IMR-90 (cell line): ENCODE measurements at regions not wholly inside any gene's neighbourhood (a gene's known extent, or its start where the extent isn't known, plus 50 kb on each side); places are given as distances from the start of the nearest gene placed in this dataset.

Experiments used
- ATAC-seq: fragments of 200-7000 bp; cut with Tn5 transposase; 2 replicates; pipeline ENCODE4 v1.9.1; 2020; ENCODE audit warnings: low read depth, mild to moderate bottlenecking, moderate library complexity
- BruUV-seq: library from RNA; stranded (reverse); fragments of 400-500 nt; replicated peaks from 2 replicates; lab custom pipeline; 2021; lab: Mats Ljungman, UMichigan
- CTCF ChIA-PET: fragments of 300-600 bp; formaldehyde crosslinking; extraction: SDS; loops from one replicate; lab custom pipeline; 2021; ENCODE audit warnings: antibody characterized with exemption; lab: Yijun Ruan, JAX
- POLR2A ChIA-PET: fragments of 300-600 bp; sonication (Branson Sonifier 250); formaldehyde crosslinking; loops from one replicate; lab custom pipeline; 2022; ENCODE audit warnings: antibody characterized with exemption; ENCODE audit not compliant: unreplicated experiment; lab: Charles Lee
- DNase-seq: peaks from one replicate; pipeline ENCODE4 v3.0.0; 2013
- H2AFZ ChIP-seq: replicated peaks from 2 replicates; pipeline ENCODE3; 2013; ENCODE audit warnings: low read length, mild to moderate bottlenecking; ENCODE audit not compliant: poor library complexity
- H2AK5ac ChIP-seq: 2 replicates; pipeline ENCODE4 v1.6.1; 2013; ENCODE audit warnings: low read depth, low read length, inconsistent platforms
- H2AK9ac ChIP-seq: replicated peaks from 2 replicates; pipeline ENCODE3; 2013; ENCODE audit warnings: mild to moderate bottlenecking, low read depth, low read length, moderate library complexity; ENCODE audit not compliant: poor library complexity
- H2BK120ac ChIP-seq: 2 replicates; pipeline ENCODE4 v1.6.1; 2013; ENCODE audit warnings: low read depth, low read length, inconsistent platforms
- H2BK15ac ChIP-seq: 3 replicates; pipeline ENCODE4 v1.6.1; 2013; ENCODE audit warnings: low read depth, low read length, inconsistent platforms
- H2BK20ac ChIP-seq: 2 replicates; pipeline ENCODE4 v1.6.1; 2013; ENCODE audit warnings: low read depth, mild to moderate bottlenecking, inconsistent platforms, low read length, moderate library complexity
- H2BK5ac ChIP-seq: 2 replicates; pipeline ENCODE4 v1.6.1; 2013; ENCODE audit warnings: mild to moderate bottlenecking, low read depth, low read length, inconsistent platforms; ENCODE audit not compliant: poor library complexity, severe bottlenecking
- H3K14ac ChIP-seq: replicated peaks from 2 replicates; pipeline ENCODE4 v1.6.1; 2013; ENCODE audit warnings: low read depth, low read length, inconsistent platforms
- H3K18ac ChIP-seq: 2 replicates; pipeline ENCODE4 v1.6.1; 2013; ENCODE audit warnings: low read depth, low read length, control low read depth
- H3K23ac ChIP-seq: 2 replicates; pipeline ENCODE4 v1.6.1; 2013; ENCODE audit warnings: low read depth, low read length, inconsistent platforms
- H3K27ac ChIP-seq: 2 replicates; pipeline ENCODE4 v1.5.1; 2013; ENCODE audit warnings: mild to moderate bottlenecking, control low read depth, low read length; ENCODE audit not compliant: insufficient read depth
- H3K27me3 ChIP-seq: 2 replicates; pipeline ENCODE4 v1.6.1; 2013; ENCODE audit warnings: low read length; ENCODE audit not compliant: control insufficient read depth, insufficient read depth
- H3K36me3 ChIP-seq: 2 replicates; pipeline ENCODE4 v1.6.1; 2013; ENCODE audit warnings: low read length, mixed read lengths; ENCODE audit not compliant: control insufficient read depth, insufficient read depth
- H3K4ac ChIP-seq: 2 replicates; pipeline ENCODE4 v1.6.1; 2013; ENCODE audit warnings: low read depth, low read length, inconsistent platforms
- H3K4me1 ChIP-seq: 2 replicates; pipeline ENCODE4 v1.6.1; 2013; ENCODE audit warnings: low read length, mixed read lengths; ENCODE audit not compliant: control insufficient read depth, insufficient read depth
- H3K4me2 ChIP-seq: 2 replicates; pipeline ENCODE4 v1.6.1; 2013; ENCODE audit warnings: low read depth, mild to moderate bottlenecking, control low read depth, low read length, moderate library complexity
- H3K4me3 ChIP-seq: 2 replicates; pipeline ENCODE4 v1.5.1; 2013; ENCODE audit warnings: low read depth, mild to moderate bottlenecking, control low read depth, low read length, moderate library complexity; ENCODE audit not compliant: insufficient read depth
- H3K56ac ChIP-seq: 2 replicates; pipeline ENCODE4 v1.6.1; 2013; ENCODE audit warnings: low read length, inconsistent platforms; ENCODE audit not compliant: insufficient read depth; ENCODE audit errors: extremely low read depth
- H3K79me1 ChIP-seq, 2 experiments: 2 replicates each; pipeline ENCODE4 v1.6.1; 2013; ENCODE audit warnings: low read length in 2 of 2, inconsistent platforms in 1 of 2, low read depth in 1 of 2
- H3K9ac ChIP-seq: 2 replicates; pipeline ENCODE4 v1.6.1; 2013; ENCODE audit warnings: low read depth, low read length, control low read depth
- H3K9me1 ChIP-seq: 2 replicates; pipeline ENCODE4 v1.6.1; 2013; ENCODE audit warnings: low read length, inconsistent platforms; ENCODE audit not compliant: insufficient read depth
- H3K9me3 ChIP-seq: 2 replicates; pipeline ENCODE4 v1.6.1; 2013; ENCODE audit warnings: low read length; ENCODE audit not compliant: control insufficient read depth, insufficient read depth
- H4K20me1 ChIP-seq: 2 replicates; pipeline ENCODE4 v1.6.1; 2013; ENCODE audit warnings: low read length, inconsistent platforms; ENCODE audit not compliant: insufficient read depth
- H4K5ac ChIP-seq: 2 replicates; pipeline ENCODE4 v1.6.1; 2013; ENCODE audit warnings: mild to moderate bottlenecking, low read depth, low read length, control low read depth
- H4K8ac ChIP-seq, 2 experiments: 2 replicates each; pipeline ENCODE4 v1.6.1; 2013; ENCODE audit warnings: low read depth in 2 of 2, low read length in 2 of 2, control low read depth in 1 of 2, inconsistent platforms in 1 of 2
- H4K91ac ChIP-seq: 2 replicates; pipeline ENCODE4 v1.6.1; 2013; ENCODE audit warnings: low read depth, low read length, inconsistent platforms; ENCODE audit not compliant: insufficient read depth
- MAFK ChIP-seq: IDR thresholded peaks from 2 replicates; pipeline ENCODE4 v1.6.1; 2012; ENCODE audit warnings: low read depth, low read length, improper control_type of control experiment
- MXI1 ChIP-seq: IDR thresholded peaks from 2 replicates; pipeline ENCODE4 v1.6.1; 2012; ENCODE audit warnings: low read depth, mild to moderate bottlenecking, low read length, moderate library complexity, borderline replicate concordance
- NFE2L2 ChIP-seq: fragments of 150-350 bp; IDR thresholded peaks from 2 replicates; pipeline ENCODE4 v1.6.1; 2016; ENCODE audit warnings: low read depth, mild to moderate bottlenecking, low read length
- POLR2A ChIP-seq: IDR thresholded peaks from 2 replicates; pipeline ENCODE4 v1.6.1; 2012; ENCODE audit warnings: mild to moderate bottlenecking, low read depth, low read length
- RCOR1 ChIP-seq: IDR thresholded peaks from 2 replicates; pipeline ENCODE4 v1.6.1; 2012; ENCODE audit warnings: mild to moderate bottlenecking, low read length, improper control_type of control experiment; ENCODE audit not compliant: insufficient replicate concordance
- dilution Hi-C: fragments of 300-500 bp; cut with HindIII; formaldehyde crosslinking; loops from one replicate; pipeline ENCODE4 v1.14.3; 2018; ENCODE audit warnings: low sequenced_read_pairs; ENCODE audit not compliant: unreplicated experiment
- in situ Hi-C: fragments of 300-500 bp; cut with MboI; formaldehyde crosslinking; loops from 3 replicates; pipeline ENCODE4 v1.14.3; 2019; ENCODE audit warnings: low sequenced_read_pairs, inconsistent platforms, mixed read lengths
- intact Hi-C: fragments of 100-400 bp; cut with micrococcal nuclease; formaldehyde crosslinking; loops from 2 replicates; pipeline ENCODE4 v1.10.0; 2022

- H3K14ac ChIP-seq: no peak overlapping the region
- peaks cover 22 to 40% of the 10 kb centered on the region in 2 experiments for H3K79me1 ChIP-seq
- no peak overlapping the region for H3K56ac ChIP-seq
- H3K9me3 ChIP-seq: no peaks in the 10 kb centered on the region
- H2AK5ac ChIP-seq: no peak overlapping the region
- no TSS peak for BruUV-seq
- no peak overlapping the region for H3K4ac ChIP-seq
- no peak overlapping the region for H2AFZ ChIP-seq
- dilution Hi-C loops (no loop called here), intact Hi-C loops (no loop called here), in situ Hi-C loops (loop anchor here (5.0 to 10.0 kb wide), 2 partner anchors 53 to 149 kb away; partner anchors contain the start of gene DST)
- H2BK20ac ChIP-seq: no peak overlapping the region
- H3K4me2 ChIP-seq: no peak overlapping the region
- ChIA-PET POLR2A (no interaction called here), CTCF (no interaction called here)
- H2BK5ac ChIP-seq: peak overlapping the region; percentile 36
- peaks cover 4% of the 10 kb centered on the region for H3K4me1 ChIP-seq
- no peaks in the 10 kb centered on the region for H3K27me3 ChIP-seq
- no peak overlapping the region for H2BK15ac ChIP-seq
- ATAC-seq (no peak), DNase-seq (peak; percentile 57)
- H3K36me3 ChIP-seq: peaks cover 3% of the 10 kb centered on the region
- H3K23ac ChIP-seq: no peak overlapping the region
- 0 out of 2 replicates have a peak, but pooled peaks cover 3% of the 10 kb centered on the region for H3K9me1 ChIP-seq
- H3K4me3 ChIP-seq: no peak overlapping the region
- H2BK120ac ChIP-seq: no peak overlapping the region
- no peak overlapping the region for H4K91ac ChIP-seq
- TF ChIP-seq MAFK: peak; percentile 47; the same call in 1 of the 2 replicates
- no peak for TF ChIP-seq MXI1
- no peak for TF ChIP-seq RCOR1
- TF ChIP-seq NFE2L2: peak; percentile 93
- TF ChIP-seq POLR2A: no peak
- no peaks in the 10 kb centered on the region; the same call in 1 of the 2 replicates for H4K20me1 ChIP-seq
- H2AK9ac ChIP-seq: no peak overlapping the region
- no peak overlapping the region for H3K9ac ChIP-seq
- H3K18ac ChIP-seq: no peak overlapping the region
- H3K27ac ChIP-seq: no peak overlapping the region
- H4K8ac ChIP-seq: no peak overlapping the region
- H4K5ac ChIP-seq: no peak overlapping the region
These were observed 53.0 kb upstream of the DST start for GRCh38 chr6:56695702-56696101.
